GM19239 (cell line): ENCODE measurements at regions not wholly inside any gene's neighbourhood (a gene's known extent, or its start where the extent isn't known, plus 50 kb on each side); places are given as distances from the start of the nearest gene placed in this dataset.

Experiments
- DNase-seq: peaks from one replicate; pipeline ENCODE4 v3.0.0; 2011; ENCODE audit warnings: low spot score; ENCODE audit not compliant: insufficient read length
- FAIRE-seq: peaks from 2 replicates; lab custom pipeline; 2011; peaks lifted over from hg19 to GRCh38; lab: Jason Lieb, UNC

DNA sequence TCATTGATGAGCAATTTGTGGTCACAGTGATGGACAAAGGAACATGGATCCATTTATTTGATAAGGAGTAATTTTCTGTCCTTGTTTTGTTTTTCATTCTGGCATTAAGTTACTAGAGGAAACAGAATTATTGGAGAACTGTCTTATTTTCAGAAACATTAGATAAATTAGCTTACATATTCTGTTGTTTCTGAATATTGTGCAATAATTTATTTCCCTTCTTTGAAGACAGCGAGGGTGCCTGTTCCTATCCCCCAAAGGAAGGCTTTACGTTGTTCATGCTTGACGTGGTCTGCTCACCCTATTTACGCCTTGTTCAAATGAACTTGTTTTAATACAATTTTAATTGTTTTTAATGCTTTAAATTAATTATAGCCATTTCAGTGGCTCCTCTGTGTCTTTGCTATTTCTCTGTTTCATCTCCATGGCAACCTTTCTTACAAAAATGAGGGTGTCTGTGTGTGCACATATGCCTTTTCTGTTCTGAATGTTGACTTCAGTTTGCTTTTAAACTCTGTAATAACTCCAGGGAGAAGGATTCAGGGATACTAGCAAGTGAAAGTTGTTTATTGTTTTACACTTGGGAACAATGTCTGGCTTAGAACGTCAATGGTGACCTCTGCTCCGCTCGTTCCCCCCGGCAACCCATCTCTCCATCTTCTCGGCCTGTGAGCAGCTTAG, 138.3 kb upstream of the PLET1 start:
- no peak for DNase-seq
- FAIRE-seq: no peak

DNA sequence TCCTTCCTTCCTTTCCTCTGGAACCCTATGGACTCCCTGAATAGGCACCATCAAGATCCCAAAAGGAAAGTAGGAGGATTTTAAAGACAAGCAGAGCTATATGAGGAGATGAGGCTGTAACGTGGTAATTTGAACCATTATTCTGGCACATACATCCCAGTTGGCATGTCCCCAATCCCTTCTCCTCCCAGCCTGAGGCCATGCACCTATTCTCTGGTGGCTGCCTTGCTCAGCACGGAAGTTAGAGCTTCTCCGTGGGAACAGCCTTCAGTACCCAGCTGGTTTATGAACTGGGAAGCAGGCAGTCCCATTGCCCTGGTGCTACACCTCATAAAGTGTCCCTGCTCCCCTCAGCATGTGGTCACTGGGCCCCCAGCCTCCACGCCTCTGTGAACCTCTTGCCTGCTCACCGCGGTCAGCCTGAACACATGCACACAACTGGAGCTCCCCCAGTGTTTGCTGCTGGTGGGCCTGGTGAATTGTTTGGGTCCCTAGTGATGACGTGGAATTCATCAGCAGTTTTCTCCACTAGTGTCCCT, 139.9 kb upstream of the PLET1 start:
- no peak for FAIRE-seq

DNA sequence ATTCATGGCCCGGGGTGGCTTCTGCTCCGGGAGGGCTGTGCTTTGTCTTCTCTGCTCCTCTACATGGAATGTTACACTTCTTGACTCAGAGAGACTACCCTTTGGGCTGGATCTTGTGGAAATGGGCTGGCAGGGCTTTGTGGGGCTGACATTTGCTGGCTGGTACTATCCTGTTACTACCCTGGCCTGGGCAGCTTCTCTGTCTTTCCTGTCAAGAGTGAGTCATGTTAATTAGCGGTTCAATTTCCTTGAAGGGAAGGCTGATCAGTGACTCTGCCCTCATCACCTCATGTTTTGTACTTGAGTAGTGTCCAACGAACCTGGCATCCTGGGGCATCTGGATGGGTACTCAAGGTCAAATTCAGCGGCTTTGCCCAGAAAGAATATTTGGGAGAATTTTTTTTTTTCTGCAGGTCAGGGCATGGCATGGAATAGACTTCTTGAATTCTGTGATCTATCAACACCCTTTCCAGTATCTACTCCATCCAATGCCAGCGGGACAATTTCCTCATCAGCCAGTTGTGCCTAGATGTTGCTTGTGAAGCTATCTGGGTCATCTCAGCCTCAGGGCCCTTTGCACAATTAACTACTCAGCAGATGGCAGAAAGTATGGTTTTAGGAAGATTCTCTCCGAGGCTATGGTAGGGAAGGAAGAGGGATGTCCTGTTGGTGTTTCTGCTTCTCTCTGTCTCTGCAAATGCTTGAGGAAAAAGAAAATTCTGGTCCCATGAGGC, 140.5 kb upstream of the PLET1 start:
- DNase-seq: no peak
- FAIRE-seq: no peak

More for the DNA sequence above, 139.9 kb upstream of the PLET1 start:
- no peak for DNase-seq

DNA sequence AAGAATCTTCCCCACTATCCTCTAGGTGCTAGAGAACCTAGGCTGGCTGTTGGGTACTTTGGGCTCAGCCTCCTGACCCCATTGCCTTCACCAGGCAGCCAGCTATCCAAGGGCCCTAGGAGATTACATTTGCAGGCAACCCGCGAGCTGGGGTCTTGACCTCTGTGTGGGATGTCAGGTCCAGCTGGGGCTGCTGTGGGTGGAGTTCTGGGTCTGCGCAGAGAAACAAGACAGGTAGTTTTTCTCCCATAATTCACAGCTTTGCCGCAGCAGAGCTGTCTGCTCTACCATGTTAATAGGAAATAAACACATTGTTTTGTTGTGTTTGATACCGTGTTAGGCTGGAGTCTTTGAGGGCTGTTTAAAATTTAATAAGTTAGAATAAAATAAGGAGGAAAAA, 142.8 kb upstream of the PLET1 start:
- no peak for DNase-seq
- FAIRE-seq: no peak

DNA sequence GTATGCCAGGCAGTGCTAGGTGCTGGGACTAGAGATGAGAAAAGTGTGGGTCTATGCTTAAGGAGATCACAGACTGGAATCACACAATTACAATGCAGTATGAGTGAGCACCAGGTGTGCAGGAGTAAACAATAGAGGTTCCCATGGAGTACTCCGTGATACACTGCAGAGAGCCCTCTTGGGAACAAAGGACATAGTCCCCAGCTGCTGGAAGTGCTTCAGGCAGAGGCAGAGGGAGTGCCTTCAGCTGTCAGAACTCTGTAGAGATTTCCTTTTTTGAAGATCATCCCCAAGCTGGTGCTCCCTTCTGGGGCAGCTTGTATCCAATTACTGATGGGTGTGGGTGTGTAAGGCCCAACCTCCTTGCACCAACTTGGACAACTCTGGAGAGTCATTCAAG, 143.5 kb upstream of the PLET1 start:
- DNase-seq: no peak
- no peak for FAIRE-seq

DNA sequence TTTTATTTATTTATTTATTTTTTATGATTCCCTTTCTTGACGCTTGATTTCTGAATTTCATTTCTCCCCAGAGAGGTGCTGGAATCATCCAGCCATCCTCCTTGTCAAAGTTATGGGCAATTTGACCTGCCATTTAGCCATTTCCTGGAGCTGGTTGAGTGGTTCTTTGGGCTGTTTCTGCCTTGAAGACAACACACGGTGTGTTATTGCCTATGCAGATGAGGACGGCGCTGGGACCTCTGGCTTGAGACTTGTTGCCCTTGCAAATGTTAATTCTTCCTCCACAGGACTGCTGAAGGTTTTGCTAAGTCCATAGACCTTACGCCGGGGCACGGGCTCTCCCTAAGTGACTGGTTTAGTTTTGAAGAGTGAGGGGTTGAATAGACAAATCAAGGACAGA, 147.9 kb upstream of the PLET1 start:
- FAIRE-seq: no peak
- DNase-seq: no peak

DNA sequence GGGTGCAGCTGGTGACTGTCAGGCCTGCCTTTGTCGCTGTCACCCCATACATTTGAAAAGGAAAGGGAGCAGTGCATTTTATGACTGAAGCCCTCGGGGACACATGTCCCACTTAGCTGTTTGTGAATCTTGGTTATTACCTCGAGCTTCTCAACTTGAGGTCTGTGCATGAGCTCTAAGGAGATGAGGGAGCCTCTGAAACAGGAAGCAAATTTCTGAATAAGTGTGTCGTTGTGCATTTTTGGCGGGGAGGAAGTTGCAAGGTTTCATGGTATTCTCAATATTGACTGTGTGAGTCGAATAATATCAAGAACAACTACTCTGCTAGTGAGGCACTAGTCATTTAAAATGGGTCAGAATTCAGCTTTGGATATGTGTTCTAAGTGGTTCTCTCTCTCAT, 149.7 kb upstream of the PLET1 start:
- no peak for FAIRE-seq
- no peak for DNase-seq

DNA sequence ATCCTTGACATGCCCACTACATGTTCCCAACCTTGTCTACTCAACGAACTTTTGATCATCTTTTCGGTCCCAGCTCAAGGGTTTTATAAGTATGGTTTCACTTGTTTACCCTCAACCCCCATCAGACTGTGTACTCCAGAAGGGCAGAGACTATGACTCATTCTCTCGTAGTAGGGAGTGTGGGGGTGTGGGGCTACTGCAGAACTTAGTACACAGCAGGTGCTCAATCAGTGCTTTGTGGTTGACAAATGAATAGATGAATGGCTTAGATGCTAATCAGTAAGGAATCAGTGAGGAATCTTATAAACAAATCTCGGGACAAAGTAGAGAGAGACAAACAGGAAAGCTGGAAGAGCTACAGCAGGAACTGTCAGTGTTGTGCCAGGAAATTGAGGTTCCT, 151.7 kb upstream of the PLET1 start:
- no peak for FAIRE-seq
- no peak for DNase-seq

DNA sequence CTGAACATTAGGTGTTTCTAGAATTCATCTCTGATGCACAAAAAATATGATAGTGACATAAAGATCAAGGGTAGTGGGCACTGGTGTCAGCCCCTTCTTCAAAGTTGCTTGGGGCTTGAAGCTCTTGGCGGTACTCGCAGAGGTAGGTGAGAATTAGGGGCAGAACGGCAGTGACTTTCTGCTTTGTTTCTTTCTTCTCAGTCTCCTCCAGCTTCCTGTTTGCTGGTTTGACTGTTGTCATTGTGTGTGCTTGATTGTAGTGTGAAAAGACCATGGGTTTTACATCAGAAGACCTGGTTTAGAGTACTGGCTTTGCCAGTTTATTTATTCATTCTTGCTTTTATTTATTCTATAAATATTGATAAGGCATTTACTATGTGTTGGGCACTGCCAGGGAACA, 156.7 kb upstream of the PLET1 start:
- FAIRE-seq: no peak
- no peak for DNase-seq

DNA sequence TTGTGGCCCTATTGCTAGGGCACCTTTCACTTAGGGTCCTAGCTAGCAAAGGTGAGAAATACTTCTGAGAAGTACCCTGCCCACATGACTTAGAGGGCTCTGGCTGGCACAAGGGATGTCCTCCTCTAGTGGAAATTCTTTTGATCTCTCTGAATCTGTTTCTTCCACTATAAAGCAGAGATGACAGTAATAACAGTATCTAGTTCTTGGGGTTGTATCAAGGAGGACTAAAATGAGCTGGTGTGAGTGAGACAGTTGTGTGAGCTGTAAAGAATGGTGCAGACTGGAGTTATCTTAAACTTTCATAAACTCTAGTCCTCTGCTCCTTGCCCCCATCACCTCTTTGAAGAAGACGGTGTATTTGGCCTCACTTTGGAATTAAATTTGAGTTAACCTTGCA, 157.8 kb upstream of the PLET1 start:
- FAIRE-seq: no peak
- DNase-seq: no peak

DNA sequence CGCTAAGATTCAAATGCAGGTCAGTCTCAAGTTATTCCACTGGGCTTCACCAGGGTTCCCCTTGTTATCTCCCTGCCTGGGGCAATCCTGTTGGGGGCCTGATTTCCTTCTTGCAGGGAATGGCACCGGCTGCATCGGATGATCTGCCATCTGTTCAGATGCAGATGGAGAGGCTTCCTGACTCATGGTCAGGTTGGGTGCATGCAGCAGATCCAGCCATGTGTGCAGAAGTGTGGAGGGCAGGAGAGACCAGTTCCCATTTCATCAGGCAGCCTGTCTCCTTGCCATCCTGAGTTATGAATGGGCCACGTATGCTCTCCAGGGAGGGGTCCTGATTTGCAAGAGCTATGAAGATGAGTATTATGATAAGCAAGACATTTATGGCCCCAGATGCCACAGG, 161.2 kb upstream of the PLET1 start:
- DNase-seq: no peak
- no peak for FAIRE-seq

DNA sequence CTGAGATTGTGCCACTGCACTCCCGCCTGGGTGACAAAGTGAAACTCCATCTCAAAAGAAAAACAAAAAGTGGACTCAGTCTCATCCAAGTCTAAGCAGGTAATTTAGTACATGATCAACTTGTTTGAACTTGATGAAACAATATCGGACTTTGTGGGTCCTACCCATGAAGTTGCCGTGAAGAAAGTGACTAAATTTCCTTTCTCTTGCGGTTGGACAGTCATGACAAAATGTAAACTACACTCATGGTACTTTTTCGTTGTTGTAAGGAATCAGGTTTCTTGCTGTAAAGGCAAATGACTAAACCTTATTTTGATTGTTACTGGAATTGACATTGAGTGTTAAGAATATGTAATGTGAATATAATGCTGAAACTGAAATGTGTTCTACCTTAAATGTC, 164.5 kb upstream of the PLET1 start:
- no peak for DNase-seq
- FAIRE-seq: no peak

DNA sequence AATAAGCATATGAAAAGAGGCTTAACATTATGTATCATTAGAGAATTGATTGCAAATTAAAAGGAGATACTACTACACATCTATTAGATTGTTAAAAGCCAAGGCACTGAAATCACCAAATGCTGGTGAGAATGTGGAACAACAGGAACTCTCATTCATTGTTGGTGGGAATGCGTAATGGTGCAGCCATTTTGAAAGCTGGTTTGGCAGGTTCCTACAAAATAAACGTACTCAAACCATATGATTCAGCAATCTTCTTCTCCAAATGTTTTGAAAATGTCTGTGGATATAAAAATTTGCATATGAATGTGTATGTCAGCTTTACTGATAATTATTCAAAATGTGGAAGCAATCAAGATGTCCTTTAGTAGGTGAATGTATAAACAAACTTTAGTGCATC, 176.4 kb upstream of the PLET1 start:
- FAIRE-seq: no peak
- DNase-seq: no peak

DNA sequence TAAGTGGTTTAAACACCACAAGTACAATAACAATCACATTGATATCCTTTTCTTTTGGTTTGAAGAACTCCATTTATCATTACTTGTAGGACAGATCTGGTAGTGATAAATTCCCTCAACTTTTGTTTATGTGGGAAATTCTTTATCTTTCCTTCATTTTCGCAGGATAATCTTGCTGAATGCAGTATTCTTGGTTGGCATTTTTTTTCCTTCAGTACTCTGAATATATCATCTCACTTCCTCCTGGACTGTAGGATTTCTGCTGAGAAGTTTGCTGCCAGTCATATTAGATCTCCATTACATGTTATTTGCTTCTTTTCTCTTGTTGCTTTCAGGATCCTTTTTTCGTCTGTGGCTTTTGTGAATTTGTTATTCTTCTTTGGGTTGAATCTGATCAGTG, 179.0 kb upstream of the PLET1 start:
- FAIRE-seq (no peak), DNase-seq (no peak)

DNA sequence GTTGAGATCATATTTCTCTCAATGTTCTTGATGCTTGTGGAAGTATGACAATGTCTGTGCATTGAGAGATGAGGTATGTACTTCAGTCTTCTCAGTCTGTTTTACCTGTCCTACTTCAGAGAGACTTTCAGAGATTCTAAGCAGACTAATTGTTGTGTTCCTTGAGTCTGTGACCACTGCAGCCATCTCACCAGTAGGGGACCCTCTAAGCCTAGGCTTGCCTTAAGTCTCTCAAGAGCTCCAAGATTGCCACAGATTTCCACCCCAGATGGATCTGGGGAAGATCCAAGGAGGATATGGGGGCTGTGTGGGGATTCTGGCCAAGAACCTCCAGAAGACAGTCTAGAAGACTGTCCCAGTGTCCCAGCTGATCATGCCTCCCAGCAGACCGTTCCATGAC, 179.9 kb upstream of the PLET1 start:
- DNase-seq (no peak), FAIRE-seq (no peak)

DNA sequence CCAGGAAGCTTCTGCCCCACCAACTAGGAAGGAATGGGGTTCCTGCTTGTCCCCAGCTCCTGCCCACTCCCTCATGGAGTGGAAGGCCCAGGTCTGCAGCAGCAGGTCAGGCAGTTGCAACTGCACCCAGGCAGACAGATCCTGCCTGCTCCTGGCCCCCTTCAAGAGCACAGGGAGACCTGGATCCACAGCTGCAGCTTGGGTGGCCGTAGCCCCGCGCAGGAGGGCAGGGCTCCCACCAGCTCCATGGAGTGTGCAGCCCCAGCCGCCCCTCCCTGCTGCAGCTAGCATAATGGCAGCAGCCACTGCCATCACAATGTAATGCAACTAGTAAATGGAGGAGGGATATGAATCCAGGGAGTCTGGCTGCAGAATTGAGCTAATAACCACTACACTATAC, 187.5 kb upstream of the PLET1 start:
- FAIRE-seq (no peak), DNase-seq (no peak)

DNA sequence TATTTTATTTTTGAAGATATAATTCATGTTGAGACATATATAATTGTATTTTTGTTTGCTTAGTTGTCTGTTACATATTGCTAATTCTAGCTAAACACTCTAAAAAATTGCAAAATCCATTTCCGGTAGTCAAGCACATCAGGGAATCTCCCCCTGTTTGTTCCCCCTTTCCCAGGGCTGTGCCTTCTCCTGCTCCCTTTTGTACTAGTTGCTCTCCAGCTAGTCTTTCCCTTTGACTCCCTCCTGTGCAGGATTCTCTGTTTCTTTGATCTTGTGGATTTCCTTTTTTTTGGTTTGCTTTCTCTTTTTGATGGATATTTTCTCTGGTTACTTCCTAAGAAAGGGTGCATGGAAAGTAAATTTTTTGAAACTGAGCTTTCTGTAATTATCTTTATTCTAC, 188.1 kb upstream of the PLET1 start:
- DNase-seq (no peak), FAIRE-seq (no peak)

DNA sequence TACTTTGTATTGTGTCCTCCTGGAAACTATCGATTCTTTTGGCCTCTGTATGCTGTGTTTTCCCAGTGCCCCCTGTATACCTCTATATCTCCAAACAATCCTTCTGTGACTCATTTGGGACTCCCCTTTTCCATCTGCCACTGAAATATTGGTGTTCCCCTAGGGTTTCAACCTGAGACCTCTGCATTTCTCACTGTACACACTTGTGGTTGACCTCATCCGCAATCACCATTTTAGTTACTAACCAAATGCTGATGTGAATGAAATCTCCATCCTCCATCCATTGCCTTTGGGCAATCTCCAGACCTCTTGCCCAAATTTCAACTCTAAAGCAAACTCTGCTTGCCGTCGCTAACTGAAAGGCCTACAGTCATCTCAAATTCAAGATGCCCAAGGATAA, 190.6 kb upstream of the PLET1 start:
- FAIRE-seq: no peak
- no peak for DNase-seq

DNA sequence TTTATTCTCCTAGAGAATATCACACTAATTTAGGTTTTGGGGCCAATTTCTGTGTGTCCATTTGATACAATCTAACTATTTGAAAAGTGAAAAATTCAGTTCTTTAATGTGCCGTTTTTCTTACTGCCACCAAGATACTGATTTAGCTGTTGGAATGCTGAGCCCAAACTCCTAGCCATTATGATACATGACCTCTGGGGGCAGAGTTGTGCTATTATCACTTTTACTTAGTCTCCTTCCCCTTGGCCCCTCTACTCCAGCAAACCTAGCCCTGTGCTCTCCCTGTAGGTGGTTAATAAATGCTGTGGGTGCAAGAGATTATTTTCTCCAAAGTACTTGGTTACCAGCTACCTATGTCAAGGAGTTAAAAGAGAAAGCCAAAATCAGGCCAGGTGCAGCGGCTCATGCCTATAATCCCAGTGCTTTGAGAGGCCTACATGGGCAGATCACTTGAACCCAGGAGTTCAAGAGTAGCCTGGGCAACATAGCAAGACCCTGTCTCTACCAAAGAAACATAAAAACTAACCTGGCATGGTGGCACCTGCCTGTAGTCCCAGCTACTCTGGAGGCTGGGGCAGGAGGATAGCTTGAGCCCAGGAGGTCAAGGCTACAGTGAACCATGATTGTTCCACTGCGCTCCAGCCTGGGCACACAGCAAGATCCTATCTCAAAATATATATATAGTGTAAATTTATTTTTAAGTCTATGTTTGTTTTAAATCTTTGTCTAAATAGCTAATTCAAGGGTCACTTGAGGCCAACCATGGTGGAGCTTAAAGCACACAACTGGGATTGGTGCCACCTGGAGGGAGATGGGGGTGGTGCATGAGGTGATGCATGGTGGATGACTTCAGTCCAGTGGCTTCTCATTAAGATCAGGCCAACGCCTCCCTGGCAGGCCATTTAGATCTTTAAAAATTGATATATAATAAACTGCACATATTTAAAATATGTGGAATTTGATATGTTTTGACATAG, 193.2 kb upstream of the PLET1 start:
- peak; percentile 26 for FAIRE-seq
- DNase-seq: peak; percentile 21

DNA sequence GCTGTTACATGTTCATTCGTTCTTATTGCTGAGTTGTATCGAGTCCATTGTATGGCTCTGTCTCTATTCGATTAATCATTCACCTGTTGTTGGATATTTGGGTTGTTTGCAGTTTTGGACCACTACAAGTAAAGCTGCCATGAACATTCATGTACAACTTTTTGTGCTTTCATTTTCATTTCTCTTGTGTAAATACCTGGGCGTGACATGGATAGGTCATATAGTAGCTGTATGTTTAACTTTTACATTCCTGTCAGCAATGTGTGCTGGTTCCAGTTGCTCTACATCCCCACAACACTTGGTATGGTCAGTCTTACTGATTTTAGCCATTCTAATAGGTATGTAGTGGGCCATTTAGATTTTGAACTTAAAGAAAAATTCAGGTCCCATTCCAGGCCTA, 194.2 kb upstream of the PLET1 start:
- FAIRE-seq: no peak
- DNase-seq: no peak

DNA sequence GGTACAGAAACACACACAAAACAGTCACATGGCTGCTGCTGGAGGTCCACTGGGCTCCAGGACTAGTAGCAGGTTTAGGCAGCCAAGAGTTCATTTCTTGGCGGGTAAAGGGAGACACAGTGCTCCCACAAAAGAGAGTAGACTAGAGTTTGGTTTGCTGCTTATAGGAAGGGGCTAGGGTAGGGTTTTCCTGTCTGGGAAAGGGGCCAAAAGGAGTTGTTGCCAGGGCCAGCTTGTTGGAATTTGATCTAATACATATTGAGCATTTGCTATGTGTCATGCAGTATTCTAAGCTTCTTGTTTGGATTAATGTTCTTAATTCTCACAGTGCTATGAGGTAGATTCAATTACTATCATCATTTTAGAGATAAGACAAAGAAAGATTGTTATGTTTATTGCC, 195.1 kb upstream of the PLET1 start:
- no peak for FAIRE-seq

More for the DNA sequence above, 195.1 kb upstream of the PLET1 start:
- DNase-seq: no peak
